GM19467 (cell line): ENCODE measurements at regions not wholly inside any gene's neighbourhood (a gene's known extent, or its start where the extent isn't known, plus 50 kb on each side); places are given as distances from the start of the nearest gene placed in this dataset.
"Not testable (repeated sequence)": the region's sequence is repeated elsewhere in the genome, so short reads cannot be mapped to it uniquely, and the experiment has no call there.

Experiments
- ATAC-seq: cut with Tn5 transposase; IDR thresholded peaks from one replicate; pipeline ENCODE4 v1.9.1; 2021; ENCODE audit warnings: mild to moderate bottlenecking, moderate library complexity; ENCODE audit not compliant: unreplicated experiment

DNA sequence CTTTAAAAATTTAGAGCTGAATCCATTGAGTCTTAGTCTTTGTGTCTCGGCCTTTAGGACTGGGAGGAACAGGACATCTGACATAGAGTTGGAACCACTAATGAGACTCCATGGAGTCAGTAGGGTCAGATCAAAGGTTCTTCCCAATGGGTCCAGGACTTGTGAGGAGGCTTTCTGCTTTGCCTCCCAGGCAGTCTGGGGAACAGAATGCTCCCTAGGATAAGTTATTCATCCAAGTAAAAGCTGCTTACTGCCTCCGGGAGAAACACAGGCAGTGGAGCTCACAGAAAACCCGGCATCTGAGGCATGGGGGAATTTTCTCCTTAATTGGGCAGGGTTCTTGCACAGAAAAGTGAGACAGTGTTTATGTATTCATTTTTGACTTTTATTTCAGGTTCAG, 216.4 kb downstream of the SEC23IP start:
- ATAC-seq, result no peak

DNA sequence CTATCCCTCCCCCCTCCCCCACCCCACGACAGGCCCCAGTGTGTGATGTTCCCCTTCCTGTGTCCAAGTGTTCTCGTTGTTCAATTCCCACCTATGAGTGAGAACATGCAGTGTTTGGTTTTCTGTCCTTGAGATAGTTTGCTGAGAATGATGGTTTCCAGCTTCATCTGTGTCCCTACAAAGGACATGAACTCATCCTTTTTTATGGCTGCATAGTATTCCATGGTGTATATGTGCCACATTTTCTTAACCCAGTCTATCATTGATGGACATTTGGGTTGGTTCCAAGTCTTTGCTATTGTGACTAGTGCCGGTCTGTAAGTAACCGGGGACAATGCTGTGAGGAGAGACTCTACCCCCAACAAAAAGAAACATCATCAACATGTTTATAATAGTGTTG, 217.2 kb downstream of the SEC23IP start:
- not testable (repeated sequence) for ATAC-seq

DNA sequence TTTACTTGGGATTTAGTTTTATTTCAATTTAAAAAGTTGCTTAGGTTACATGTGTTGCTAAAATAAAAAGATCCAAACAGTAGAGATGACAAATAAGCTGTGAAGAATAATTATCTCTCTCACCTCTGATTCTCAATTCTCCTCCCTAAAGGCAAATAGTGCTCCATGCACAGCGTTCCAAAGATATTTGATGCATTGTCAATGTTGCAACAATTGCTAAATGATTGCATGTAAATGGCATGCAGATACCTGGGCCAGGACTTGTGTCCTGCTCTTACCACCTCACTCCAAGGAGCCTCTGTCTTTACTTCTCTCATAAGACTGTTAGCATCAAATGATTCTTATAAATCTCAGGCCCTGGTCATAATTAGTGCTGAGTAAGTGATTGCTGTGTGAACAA, 217.7 kb downstream of the SEC23IP start:
- no peak for ATAC-seq

DNA sequence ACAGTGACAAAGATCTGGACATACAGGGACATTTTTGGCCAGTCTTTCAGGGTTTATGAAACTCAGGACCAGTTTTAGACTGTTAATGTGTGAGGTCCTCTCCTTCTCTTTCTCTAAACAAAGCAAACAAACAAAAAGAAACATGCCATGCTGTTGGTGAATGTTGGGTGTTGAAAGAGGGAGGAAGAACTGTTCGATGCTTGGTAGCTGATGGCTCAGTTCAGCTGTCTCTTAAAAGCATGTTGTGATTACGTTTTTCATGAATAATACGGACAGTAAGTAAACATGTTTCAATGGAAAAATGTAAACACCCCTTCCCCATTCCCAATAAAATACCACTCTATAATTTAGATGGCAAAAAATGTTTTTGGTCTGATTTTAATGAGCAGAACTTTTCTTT, 219.1 kb downstream of the SEC23IP start:
- ATAC-seq, result no peak

DNA sequence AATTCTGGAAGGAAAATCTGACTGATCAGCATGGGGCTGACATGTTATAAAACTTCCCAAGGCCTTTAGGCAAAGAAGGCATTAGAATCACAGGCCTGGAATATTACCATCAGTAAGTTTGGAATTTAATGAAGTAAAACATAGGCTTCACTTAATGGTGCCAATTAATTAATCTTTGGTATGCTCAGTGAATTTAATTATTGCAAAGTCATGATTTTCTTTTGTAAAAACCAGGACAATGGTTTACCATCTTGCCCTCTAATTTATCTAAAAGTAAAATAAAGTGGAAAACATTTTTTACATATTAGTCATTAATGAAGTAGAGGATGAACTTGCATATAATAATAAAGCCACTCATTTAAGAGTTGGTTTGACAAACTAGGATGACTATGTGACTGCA, 220.3 kb downstream of the SEC23IP start:
- no peak for ATAC-seq

DNA sequence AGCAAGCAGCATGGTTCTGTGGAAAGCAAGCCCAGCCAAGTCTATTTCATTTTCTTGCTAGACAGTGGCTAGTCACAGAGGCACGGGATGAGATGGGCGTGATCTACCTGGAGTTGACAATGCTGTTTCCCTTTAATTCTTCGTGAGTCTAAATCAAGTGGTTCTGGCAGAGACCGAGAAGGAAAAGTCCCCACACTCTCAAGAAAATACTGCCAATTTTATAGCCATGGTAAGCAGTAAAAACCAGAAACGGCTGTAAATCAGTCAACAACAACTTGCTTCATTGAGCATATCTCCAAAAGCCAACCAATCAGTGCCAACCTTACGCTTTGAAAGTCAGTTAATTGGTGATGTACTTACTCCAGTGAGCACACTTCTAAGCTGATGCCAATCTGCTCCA, 223.4 kb downstream of the SEC23IP start:
- no peak for ATAC-seq

DNA sequence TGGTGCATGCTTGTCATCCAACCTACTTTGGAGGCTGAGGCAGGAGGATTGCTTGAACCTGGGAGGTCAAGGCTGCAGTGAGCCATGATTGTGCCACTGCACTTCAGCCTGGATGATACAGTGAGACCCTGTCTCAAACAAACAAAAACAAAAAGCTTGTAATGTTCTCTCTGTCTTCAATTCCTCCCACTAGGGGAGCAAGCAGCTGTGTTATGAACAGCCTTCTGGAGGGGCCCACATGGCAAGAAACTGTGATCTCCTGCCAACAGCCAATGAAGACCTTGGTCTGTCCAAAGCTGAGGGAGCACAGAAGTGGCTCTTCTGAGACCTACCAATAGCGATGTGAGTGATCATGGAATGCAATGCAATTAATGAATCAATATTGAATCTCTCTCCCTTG, 229.2 kb downstream of the SEC23IP start:
- ATAC-seq, result no peak

DNA sequence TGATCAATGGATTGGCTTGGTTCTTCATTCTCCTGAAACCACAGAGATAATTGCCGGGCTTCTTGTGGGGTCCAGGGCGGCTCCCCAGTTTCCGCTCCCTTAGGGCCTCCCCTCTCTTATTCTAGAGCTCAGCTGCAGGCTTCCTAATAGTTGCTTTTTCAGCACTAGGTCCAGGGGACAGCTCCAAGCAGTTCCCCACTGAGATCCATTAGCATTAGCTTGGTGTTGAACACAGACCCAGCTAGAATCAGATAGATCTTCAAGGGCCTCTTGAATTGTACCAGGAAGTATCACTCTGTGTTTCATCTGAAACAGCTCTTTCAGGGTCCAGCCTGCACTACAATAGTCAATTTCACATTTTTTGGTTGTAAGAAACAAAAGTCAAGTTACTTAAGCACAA, 238.7 kb downstream of the SEC23IP start:
- no peak for ATAC-seq

DNA sequence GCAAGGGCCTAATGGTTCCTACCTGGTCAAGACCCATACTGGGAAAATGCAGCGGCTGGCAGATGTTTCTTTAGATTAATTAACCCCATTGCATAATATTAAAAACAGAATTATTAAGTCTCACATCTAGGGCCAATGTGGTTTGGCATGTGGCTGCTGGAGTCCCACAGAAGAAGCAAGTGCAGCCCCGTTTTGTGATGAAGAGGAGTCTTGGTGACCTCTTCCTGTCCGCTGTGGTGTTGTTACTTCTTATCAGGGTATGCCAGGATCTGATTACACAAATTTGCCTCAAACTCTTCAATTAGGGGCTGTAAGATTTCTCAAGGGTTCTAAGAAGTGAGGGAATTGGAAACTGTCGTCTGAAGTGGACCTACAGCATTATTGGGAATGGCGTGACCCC, 240.3 kb downstream of the SEC23IP start:
- ATAC-seq, result no peak

DNA sequence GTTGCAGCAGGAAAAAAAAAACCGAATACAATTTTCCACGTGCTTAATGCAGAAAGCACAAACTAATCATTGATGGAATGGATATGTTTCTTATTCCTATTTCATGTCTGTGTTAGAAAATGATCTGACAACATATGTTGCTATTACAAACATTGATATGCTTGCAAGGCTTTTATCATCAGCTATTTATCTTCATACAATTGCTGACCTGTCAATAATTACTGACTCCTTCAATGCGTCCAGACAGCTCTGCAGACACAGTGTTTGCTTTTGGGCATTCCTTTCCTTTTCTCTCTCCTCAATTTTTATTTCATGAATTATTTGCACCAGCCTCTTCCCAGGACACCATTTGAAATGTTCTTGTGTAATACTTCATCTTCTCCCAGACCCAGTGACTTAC, 246.2 kb downstream of the SEC23IP start:
- ATAC-seq, result no peak

DNA sequence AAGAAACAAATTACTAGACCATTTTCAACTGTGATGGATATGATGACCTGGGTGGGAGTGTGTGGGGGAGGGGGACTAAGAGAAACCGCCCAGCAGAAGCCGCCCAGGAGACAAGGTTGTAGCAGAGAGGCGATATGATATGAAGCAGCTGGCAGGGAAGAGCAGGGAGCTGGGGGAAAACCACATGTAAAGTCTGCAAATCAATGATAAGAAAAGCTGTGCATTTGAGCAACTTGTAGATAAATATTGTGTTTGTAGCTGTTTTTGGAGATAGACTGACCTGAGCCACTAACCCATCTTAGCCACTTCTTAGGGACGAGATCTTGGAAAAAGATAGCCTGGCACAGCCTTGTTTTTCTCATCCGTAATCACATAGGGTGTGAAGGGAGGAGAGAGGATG, 252.6 kb downstream of the SEC23IP start:
- ATAC-seq, result no peak

DNA sequence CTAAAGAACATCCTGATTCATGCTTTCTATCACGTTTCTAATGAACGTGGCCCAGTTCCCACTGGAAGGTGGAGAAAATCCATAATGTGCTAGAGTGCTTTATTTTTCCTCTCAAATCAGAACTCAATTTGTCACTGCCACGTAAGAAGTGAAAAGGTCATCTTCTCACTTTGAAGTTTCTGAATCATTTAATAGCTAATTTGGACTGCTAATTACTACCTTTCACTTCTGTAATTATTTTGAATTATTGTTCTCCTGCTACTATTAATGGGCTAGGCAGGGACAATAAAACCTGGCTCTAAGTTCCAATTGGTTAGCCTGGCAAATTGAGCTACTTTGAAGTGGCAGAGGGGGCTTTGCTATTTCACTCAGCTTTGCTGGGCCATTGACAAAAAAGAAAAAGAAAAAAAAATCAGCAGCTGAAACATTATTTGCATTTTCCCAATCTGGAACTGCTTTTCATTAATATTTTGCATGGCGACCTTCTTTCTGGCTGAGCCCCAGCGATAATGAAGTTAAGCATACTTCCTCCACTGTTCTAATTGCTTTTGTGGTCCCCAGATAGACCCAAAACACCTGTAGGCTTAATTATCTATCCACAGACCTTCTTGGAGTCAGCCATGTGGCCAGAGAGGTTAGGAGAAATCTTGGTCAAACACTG, 264.2 kb downstream of the SEC23IP start:
- no peak for ATAC-seq

DNA sequence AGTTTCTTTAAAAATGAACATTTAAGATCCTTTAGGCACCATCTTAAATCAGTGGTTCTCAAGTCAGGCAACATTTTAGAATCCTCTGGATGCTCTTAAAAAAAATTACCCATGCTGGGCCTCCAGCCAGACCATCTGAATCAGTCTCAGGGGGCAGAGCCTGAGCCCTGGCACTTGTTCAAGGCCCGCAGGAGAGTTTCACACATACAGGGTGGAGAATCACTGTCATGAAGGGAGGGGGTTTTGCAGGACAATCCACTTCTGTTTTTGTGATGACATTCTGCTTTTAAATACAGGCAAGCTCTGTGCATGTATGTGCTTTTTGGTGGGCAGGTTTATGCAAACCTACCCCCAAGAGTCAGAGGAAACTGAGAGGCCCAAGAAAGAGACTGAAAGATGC, 268.6 kb downstream of the SEC23IP start:
- ATAC-seq, result no peak

DNA sequence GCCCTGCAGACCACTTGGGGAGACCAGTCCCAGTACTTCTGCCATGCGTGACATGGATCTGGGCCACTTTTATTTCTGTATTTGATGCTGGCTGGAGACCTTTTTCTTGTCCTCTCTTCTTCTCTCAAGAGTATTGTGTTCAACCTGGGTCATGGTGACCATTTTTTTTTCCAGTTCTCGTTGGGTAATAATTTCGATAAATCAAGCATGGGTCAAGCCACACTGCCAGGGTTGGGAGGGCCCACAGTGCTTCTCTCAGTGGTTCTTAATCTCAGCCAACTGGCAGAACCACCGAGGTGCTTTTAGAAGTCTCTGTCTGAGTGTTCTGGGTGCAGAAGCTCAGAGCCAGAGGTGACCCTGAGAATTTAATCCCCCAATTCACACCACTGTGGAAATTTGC, 269.9 kb downstream of the SEC23IP start:
- no peak for ATAC-seq

DNA sequence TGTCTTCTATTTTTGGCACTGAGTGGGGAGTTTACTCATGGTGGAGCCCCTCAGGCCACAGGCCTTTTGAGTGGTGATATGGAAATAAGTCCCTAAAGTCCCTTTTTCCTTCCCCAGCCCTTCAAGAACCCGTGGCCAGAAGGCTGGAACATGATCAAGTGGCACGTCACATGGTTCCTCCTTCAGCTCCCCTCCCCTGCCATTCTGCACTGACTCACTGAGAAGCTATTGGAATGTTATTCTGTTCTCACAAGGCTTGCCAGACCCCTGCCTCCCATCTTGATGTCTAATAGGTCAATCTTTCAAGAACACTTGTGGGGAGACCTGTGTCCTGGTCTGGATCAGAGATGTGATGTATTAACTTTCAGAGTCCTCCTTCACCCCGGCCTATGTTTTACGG, 279.8 kb downstream of the SEC23IP start:
- no peak for ATAC-seq

DNA sequence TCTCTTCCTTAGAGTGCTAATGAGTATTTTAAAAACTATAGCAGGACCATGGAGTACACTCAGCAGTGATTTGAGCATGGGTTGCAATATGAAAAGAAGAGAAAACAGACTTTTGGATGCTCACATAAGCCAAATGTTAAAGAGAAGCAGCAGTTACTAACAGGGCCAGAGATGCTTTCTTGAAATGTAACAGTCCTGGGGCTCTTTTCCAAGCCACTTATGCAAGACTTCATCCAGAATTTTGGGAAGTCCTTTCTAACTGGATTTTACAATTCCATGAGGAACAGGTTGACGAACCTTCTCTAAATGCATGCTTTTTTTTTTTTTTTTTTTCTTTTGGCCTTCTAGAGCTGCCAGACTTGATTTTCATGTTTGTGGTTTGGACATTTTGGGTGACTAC, 282.0 kb downstream of the SEC23IP start:
- ATAC-seq, result no peak

DNA sequence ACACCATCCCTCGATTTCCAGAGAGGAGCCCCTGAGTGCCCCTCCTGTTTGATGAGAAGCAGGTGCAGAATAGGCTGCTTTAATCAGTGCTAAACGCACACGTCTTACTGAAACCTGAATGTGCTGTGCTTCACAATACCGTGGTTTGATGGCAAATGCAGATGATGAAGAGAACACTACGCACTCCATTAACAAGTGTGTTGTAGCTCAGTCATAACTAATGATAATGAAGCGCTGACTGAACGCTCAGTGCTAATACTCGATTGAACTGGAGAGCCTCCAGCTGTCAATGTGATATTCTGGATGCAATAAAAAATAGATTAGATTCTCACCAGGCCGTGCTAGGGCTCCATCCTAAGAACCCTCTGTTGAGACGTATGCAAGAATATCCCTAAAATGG, 279.7 kb upstream of the PLPP4 start:
- no peak for ATAC-seq

DNA sequence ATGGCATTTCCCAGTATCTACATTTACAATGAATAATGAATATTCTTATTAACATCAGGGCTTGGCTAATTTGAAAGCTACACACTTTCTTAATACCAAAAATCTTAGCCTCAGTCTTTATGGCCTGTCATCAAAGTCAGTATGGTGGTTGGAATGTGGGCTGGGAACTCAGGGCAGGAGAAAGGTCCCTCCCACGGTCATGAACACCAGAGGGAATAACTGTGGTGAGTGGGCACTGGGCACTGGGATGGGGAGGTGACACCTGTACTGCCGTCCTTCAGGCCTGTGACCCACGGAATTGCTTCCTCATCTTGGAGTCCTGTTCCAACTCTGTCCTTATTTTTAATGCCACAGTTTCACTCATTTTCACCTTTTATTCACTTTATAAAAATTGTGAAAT, 276.9 kb upstream of the PLPP4 start:
- ATAC-seq, result no peak

DNA sequence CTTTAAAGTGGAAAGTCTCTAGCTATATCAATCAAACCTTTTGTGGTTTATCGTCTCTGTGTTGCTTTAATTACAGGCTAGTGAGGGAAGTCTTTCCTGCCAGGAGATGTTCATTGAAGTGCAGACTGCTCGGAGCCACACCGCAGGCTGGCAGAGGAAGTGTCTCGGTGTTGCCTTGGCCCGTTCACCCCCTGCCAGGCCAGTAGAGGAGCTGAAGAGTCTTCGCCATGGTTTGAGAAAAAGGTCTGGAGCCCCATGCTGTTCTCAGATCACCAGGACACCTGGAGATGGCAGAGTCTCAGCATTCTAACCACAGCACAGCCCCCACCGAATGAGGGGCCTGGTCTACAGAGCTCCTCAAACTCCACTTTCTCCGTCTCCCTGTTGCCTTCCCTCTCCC, 275.9 kb upstream of the PLPP4 start:
- ATAC-seq, result no peak

DNA sequence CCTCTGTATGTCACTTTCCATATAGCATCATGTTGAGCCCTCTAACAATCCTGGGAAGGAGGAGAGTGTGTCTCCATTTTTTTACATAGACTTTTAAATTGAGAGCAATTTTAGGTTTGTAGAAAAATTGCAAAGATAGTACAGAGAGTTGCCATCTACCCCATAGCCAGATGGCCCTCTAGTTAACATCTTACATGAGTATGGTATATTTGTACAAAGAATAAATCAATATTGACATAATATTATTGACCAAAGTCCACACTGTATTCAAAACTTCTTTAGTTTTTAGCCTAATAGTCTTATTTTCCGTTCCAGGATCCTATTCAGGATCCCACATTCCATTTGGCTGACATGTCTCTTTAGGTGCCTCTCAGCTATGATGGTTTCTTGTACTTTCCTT, 274.6 kb upstream of the PLPP4 start:
- no peak for ATAC-seq

DNA sequence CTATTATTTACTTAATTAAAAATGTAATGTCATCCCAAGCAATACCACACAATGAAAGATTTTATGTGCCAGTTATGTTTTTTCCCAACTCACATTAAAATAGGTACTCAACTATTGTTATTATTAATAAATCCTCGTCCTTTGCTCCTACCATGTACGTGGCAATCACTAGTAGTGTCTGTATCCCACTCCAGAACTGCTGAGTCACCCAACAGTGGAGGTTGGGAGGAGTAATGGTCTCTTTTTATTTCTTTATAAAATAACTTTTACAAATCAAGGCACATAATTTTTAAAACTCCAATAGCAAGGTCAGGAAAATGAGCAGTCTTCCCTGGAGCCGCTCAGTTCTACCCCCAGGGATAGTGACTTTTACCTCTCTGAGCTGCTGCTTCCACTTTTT, 273.5 kb upstream of the PLPP4 start:
- ATAC-seq, result no peak

DNA sequence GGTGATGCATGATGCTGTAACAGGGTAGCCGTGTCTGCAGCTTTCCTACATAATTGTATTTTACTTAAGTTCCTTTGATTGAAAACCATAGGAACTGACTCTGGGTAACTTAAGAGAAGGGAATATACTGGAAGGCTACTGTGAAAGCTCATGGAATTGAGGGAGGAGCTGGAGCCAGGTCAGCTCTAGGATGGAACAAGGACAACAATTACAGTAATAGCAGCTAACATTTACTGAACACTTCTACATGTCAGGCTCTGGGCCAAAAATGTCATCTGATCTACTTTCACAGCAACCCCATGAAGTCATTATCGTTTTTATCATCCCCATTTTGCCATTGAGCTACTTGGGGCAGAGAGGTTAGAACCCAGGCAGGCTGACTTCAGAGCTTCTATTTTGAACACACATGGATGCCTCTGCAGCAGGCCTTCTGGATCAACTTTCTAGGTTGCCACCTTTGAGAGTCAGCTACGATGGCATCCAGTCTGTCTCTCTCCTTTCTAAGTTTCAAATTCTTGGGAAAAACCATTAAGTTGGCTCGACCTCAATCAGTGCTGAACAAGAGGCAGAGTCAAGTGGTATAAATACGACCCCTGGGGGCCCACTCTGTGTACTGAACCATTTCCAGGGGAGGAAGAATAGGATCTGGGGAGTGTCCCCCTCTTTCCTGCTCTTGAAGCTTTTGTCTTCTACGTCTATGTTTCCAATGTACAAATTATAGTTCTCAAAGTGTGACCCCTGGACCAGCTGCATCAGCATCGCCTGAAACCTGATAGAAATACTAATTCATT, 272.3 kb upstream of the PLPP4 start:
- no peak for ATAC-seq

DNA sequence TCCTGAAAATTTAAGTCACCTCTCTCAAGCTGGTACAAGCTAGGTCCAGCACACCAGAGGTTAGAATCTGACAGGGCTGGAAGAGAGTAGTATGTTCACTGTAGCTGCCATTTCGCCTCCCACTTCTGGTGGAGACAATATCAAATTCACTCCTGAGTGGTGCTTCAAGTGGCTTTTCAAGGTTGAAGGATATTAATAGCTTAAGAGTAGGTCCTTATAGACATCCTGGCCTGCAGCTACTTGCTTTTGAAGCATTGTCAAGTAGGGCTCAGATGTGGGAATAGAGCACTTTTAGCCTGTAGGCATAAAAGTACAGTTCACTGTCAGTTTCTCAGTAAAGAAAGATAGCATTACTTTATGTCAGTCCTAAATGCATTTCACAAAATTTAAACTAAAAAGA, 270.5 kb upstream of the PLPP4 start:
- ATAC-seq, result no peak
